Central memory CD8-positive, alpha-beta T cell (primary cell): ENCODE measurements at regions not wholly inside any gene's neighbourhood (a gene's known extent, or its start where the extent isn't known, plus 50 kb on each side); places are given as distances from the start of the nearest gene placed in this dataset.

Experiments used
- ATAC-seq: fragments of 150-1000 bp; cut with Tn5 transposase; replicated peaks from 2 replicates; pipeline ENCODE4 v1.10.0; 2022; ENCODE audit warnings: mild to moderate bottlenecking, moderate FRiP score, moderate number of reproducible peaks; ENCODE audit not compliant: poor library complexity, severe bottlenecking; ENCODE audit errors: extremely low read depth
- DNase-seq, 2 donors: peaks; one replicate each; pipeline ENCODE4 v3.0.0; 2021; ENCODE audit warnings: low spot score in 2 of 2
- H3K27ac Mint-ChIP-seq: one replicate; pipeline ENCODE4 v1.8.0; 2022; ENCODE audit warnings: low read depth, mild to moderate bottlenecking, moderate library complexity, mixed read lengths
- H3K27me3 Mint-ChIP-seq: one replicate; pipeline ENCODE4 v1.8.0; 2022; ENCODE audit warnings: mixed read lengths
- H3K36me3 Mint-ChIP-seq: one replicate; pipeline ENCODE4 v1.8.0; 2022; ENCODE audit warnings: mild to moderate bottlenecking, moderate library complexity, mixed read lengths; ENCODE audit not compliant: insufficient read depth
- H3K4me1 Mint-ChIP-seq: one replicate; pipeline ENCODE4 v1.8.0; 2022; ENCODE audit warnings: mixed read lengths
- H3K4me3 Mint-ChIP-seq: one replicate; pipeline ENCODE4 v1.8.0; 2022; ENCODE audit warnings: mild to moderate bottlenecking, moderate library complexity, mixed read lengths
- H3K9me3 Mint-ChIP-seq: one replicate; pipeline ENCODE4 v1.8.0; 2022; ENCODE audit warnings: mixed read lengths

DNA sequence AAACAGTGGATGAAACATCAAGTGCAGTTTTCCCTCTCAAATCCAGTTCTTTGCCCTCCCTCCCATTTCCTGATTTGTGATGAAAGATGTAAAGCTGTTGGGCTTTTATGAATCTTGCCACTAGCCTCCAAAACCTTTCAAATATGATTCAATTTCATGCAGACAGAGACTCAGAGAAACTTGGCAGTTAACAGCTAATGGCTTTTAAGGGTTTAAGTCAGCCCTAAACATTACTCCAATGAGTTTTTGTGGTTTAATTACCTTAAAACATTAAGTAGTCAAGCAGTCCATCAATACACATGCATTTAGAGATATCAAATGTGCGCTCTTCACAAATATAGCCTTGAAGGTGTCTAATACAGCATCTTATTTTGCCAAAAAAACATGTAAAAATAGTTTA, 1594.0 kb upstream of the GOT2 start:
- H3K4me3 Mint-ChIP-seq: no peak overlapping the region
- no peak overlapping the region for H3K27ac Mint-ChIP-seq
- no peaks in the 10 kb centered on the region for H3K27me3 Mint-ChIP-seq
- H3K4me1 Mint-ChIP-seq: no peaks in the 10 kb centered on the region
- no peaks in the 10 kb centered on the region for H3K36me3 Mint-ChIP-seq
- DNase-seq: no peak
- no peak for ATAC-seq
- H3K9me3 Mint-ChIP-seq: peaks cover 6% of the 10 kb centered on the region

DNA sequence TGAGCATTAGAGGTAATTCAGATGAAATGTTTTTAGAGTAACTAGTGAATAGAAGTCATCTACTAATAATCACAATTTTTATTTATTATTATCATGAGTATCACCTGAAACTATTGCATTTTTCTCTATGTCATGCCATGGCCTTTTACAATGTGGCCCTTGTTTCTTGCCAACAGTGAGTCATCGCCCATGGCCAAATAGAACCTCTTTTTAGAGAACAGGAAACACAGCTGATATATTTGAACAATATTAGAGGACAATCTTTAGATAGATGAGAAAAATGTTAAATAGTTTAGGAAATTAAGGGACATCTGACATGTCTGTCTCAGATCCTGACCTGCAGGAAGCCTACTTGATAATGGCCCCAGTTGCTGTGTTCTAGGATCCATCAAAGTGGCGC, 1584.4 kb upstream of the GOT2 start:
- Mint-ChIP-seq H3K4me1 (no peaks in the 10 kb centered on the region), H3K27ac (no peak overlapping the region), H3K4me3 (no peak overlapping the region), H3K9me3 (peaks cover 30% of the 10 kb centered on the region), H3K36me3 (no peaks in the 10 kb centered on the region), H3K27me3 (no peaks in the 10 kb centered on the region)
- DNase-seq (no peak), ATAC-seq (no peak)

DNA sequence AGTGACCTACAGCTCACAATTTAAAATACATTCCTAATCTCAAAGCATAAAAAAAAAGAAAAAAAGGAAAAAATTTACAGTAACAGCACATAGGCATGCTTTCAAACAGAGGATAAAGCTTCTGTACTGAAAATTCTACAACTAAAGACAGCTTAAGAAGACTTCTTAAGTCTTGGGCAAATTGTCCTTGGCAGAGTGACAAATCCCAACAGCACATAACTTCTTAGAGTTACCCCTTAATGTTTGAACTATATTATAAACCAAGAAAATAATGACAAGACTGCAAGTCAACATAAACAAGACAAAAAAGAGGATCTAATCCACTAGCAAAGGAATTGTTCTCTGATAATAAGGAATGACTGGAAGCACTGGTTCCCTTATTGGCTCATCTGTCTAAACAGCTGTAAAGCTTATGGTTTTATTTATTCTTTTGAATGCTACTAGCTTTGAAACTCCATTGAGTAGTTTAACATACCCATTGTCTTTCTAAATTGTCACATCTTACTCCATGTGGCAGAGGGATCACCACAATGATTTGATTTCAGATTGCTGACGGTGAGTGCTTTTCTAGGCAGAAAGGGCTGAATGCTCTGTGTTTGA, 1576.8 kb upstream of the GOT2 start:
- no peak overlapping the region for H3K27ac Mint-ChIP-seq
- DNase-seq (no peak), ATAC-seq (no peak)
- H3K36me3 Mint-ChIP-seq: peaks cover 2% of the 10 kb centered on the region
- H3K4me3 Mint-ChIP-seq: no peak overlapping the region
- H3K4me1 Mint-ChIP-seq: no peaks in the 10 kb centered on the region
- peaks cover 25% of the 10 kb centered on the region for H3K9me3 Mint-ChIP-seq
- H3K27me3 Mint-ChIP-seq: no peaks in the 10 kb centered on the region

DNA sequence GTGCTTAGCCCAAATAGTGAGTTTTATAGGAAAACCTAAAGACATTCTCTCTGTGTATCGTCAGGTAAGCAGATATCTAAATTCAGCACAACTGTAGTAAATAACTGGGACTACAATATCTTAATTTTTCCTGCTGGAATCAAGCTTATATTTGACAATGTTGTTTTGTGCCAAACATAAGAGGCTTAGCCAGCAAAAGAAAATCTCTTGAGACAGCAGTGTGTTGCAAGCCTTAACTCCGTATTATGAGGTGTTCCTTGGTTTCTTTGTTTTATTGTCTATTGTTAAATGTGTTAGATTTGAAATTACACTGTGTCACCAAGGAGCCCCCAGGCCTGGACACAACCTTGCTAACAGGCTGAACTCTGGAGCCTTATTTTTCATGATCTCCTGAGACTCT, 1570.6 kb upstream of the GOT2 start:
- Mint-ChIP-seq H3K4me3 (no peak overlapping the region), H3K36me3 (peaks cover 2% of the 10 kb centered on the region), H3K27me3 (no peaks in the 10 kb centered on the region), H3K27ac (no peak overlapping the region), H3K9me3 (peaks cover 30% of the 10 kb centered on the region), H3K4me1 (no peaks in the 10 kb centered on the region)
- ATAC-seq (no peak), DNase-seq (no peak)

DNA sequence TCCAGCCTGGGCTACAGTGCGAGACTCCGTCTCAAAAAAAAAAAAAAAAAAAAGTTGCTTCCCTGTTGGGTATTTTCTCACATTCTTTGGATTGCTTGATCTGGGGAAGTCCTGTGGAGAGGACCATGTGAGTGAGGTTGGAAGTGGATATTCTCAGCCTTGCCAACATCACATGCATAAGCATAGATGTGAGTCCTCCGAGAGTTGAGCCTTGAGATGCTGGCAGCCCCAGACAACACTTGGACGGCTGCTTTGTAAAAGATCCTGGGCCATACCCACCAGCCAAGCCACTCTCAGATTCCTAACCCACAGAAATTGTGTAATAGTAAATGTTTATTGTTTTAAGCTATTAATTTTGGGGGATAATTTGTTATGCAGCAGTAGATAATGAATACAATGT, 1570.0 kb upstream of the GOT2 start:
- Mint-ChIP-seq H3K4me3 (no peak overlapping the region), H3K27me3 (no peaks in the 10 kb centered on the region)
- ATAC-seq: no peak

DNA sequence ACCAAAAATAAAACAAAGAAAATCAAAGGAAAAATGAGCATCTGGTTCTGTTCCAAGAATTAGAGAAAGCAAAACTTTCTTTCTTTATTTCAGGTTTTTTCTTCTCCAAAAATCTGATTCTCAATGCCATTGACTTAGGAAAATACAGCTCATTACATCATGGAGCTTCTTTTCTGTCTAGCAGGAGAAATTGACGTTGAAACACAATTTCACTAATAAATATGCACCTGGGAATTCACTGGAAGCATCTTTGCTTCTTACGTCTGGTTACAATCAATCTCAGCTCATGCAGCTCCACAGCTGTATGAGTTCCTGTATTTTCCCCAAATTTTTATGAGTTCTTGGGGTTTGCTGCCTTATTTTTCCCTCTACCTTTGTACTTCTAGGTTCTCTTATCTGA, 1568.6 kb upstream of the GOT2 start:
- ATAC-seq: no peak
- H3K9me3 Mint-ChIP-seq: peaks cover 32% of the 10 kb centered on the region

More for the DNA sequence above, 1570.0 kb upstream of the GOT2 start:
- H3K27ac Mint-ChIP-seq: no peak overlapping the region
- peaks cover 2% of the 10 kb centered on the region for H3K36me3 Mint-ChIP-seq
- DNase-seq: no peak
- no peaks in the 10 kb centered on the region for H3K4me1 Mint-ChIP-seq
- peaks cover 30% of the 10 kb centered on the region for H3K9me3 Mint-ChIP-seq

DNA sequence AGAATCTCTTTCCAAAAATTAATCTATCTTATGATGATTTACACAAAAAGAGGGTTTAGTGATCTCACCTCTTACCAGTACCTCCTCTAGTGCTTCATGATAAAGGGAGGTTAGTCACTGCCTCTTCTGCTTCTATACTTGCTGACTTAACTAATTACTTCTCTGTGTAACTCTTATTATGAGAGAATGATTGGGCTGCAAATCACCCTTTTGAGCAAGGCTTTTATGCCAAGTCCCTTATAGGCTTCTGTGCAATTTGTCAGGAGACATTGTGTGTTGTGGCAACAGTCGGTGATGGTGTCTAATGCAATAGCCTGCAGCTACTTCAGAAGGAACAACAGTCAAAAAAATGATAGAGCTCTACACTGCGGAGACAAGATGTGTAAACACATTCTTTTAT, 1568.1 kb upstream of the GOT2 start:
- ATAC-seq (no peak), DNase-seq (no peak)
- H3K27ac Mint-ChIP-seq: no peak overlapping the region
- H3K4me1 Mint-ChIP-seq: no peaks in the 10 kb centered on the region
- no peak overlapping the region for H3K4me3 Mint-ChIP-seq
- H3K9me3 Mint-ChIP-seq: peaks cover 35% of the 10 kb centered on the region
- H3K36me3 Mint-ChIP-seq: no peaks in the 10 kb centered on the region
- H3K27me3 Mint-ChIP-seq: no peaks in the 10 kb centered on the region

More for the DNA sequence above, 1568.6 kb upstream of the GOT2 start:
- Mint-ChIP-seq H3K27ac (no peak overlapping the region), H3K36me3 (no peaks in the 10 kb centered on the region), H3K4me1 (no peaks in the 10 kb centered on the region), H3K4me3 (no peak overlapping the region), H3K27me3 (no peaks in the 10 kb centered on the region)
- no peak for DNase-seq

DNA sequence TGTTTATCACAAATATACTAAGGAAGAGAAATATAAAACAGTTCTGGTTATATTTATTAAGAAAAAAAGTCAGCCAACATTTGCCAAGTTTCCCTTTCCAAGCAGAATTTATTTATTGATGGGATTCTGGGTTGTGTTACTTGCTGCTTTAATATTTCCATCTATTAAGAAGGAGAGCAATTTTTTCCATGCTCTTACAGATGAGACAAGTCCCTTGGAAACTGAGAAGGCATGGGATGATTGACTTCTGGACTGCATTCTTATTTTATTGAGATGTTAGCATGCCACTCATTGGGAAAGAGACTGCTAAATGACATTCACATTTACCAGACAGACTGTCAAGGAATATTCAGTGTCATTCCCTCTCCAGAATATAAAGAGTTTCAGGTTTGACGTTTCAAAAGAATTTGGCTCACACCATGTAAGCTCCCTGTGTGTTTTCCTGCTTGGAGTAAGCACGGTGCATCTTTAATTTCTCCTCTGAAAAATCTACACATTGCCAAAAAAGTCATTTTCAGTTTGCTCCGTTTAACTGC, 1565.2 kb upstream of the GOT2 start:
- H3K27ac Mint-ChIP-seq: no peak overlapping the region
- H3K4me1 Mint-ChIP-seq: no peaks in the 10 kb centered on the region
- peaks cover 27% of the 10 kb centered on the region for H3K9me3 Mint-ChIP-seq
- ATAC-seq: no peak
- no peak overlapping the region for H3K4me3 Mint-ChIP-seq
- H3K36me3 Mint-ChIP-seq: no peaks in the 10 kb centered on the region
- H3K27me3 Mint-ChIP-seq: no peaks in the 10 kb centered on the region
- no peak for DNase-seq

DNA sequence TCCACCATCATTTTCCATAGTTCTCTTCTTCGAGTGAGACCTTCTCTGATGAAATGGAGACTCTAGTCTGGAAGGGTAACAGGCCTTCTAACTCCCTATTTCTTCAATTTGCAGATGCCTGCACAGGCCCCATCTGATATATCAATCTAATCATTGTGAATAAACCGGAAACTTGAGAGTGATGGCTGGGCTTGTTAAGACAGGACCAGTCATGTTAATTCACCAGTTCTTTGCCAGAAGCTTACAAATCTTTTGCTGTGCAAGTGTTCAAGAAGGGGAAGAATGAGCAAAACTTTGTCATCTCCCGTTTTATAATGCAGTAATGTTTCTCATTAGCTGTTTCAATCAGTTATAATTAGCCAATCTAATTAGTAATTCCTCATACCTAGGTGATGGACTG, 1561.3 kb upstream of the GOT2 start:
- H3K27me3 Mint-ChIP-seq: no peaks in the 10 kb centered on the region
- H3K27ac Mint-ChIP-seq: no peak overlapping the region
- DNase-seq: no peak
- H3K36me3 Mint-ChIP-seq: no peaks in the 10 kb centered on the region
- H3K9me3 Mint-ChIP-seq: peaks cover 15% of the 10 kb centered on the region
- H3K4me1 Mint-ChIP-seq: no peaks in the 10 kb centered on the region
- ATAC-seq: no peak
- no peak overlapping the region for H3K4me3 Mint-ChIP-seq

DNA sequence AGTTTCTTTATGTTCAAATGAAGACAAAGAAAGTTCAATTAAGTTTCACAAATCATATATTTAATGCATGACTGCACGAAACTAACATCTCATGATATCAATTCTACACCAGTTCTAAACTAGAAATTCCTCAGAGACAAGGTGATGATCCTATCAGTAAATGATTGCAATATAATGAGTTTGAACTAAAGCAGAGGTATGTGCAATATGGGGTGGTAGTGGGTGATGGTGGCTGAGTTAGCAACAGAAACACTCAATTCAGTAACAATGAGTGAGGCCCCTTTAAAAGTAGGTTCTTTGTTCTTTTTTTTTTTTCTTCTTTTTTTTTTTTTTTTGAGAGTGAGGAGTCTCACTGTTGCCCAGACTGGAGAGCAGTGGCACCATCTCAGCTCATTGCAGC, 1551.7 kb upstream of the GOT2 start:
- DNase-seq: no peak
- H3K9me3 Mint-ChIP-seq: peaks cover 5% of the 10 kb centered on the region
- H3K27ac Mint-ChIP-seq: no peak overlapping the region
- H3K4me1 Mint-ChIP-seq: no peaks in the 10 kb centered on the region
- no peak for ATAC-seq
- no peaks in the 10 kb centered on the region for H3K36me3 Mint-ChIP-seq
- no peaks in the 10 kb centered on the region for H3K27me3 Mint-ChIP-seq
- H3K4me3 Mint-ChIP-seq: no peak overlapping the region

DNA sequence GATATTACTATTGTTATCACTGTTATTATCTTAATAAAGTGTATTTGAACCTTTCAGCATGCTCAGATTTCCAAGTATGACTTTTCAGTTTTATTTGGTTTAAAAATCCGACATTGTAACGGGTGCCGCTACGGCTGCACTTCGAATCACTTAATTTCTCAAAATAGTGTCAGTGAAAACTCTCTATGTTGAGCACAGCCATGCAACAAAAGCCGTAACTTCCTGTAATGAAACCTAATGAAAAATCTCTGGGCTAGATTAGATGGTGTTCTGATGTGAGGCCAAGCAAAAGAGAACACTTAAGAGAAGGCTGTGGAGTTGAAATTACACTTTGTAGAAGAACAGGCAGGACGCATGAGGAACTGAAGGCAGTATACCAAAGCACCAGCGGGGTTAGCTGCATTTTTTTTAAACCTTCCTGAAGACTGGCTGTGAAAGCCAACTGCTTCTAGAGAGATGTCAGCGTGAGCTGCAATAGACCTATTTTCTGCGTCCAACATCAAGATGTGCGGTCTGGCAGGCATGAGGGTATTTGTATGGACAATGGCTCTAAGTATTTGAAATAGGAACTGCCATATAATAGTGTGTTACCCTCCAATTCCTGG, 1545.0 kb upstream of the GOT2 start:
- DNase-seq (no peak), ATAC-seq (no peak)
- H3K36me3 Mint-ChIP-seq: no peaks in the 10 kb centered on the region
- H3K27ac Mint-ChIP-seq: no peak overlapping the region
- no peaks in the 10 kb centered on the region for H3K4me1 Mint-ChIP-seq
- H3K27me3 Mint-ChIP-seq: no peaks in the 10 kb centered on the region
- H3K4me3 Mint-ChIP-seq: no peak overlapping the region
- H3K9me3 Mint-ChIP-seq: peaks cover 6% of the 10 kb centered on the region

DNA sequence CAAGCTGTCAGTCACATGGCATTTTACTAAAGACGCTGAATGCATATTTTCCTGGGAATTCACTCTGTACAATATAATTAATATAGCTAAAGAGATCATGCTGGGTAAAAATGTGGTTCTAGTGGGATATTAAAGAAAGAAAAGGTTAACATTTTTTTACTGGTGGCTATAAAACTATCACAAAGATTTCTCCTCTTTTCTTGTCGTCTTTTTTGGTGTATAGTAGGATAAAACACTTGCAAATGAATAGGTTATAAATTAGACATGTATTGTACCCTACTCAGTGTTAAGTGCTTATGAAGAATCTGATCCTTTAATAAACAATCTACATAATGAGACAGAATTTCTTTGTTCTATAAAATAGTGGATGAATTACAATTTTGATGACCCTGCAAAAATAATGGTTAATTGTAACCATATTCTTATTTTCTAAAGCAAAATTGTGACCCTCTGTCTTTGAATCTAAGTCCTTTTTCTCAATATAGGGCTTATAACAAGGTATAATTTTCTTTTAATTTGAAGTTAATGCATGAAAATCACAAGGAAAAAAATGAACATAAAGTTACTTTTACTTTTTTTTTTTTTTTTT, 1540.4 kb upstream of the GOT2 start:
- Mint-ChIP-seq H3K9me3 (peaks cover 22% of the 10 kb centered on the region), H3K4me1 (no peaks in the 10 kb centered on the region), H3K4me3 (no peak overlapping the region), H3K36me3 (no peaks in the 10 kb centered on the region), H3K27me3 (no peaks in the 10 kb centered on the region), H3K27ac (no peak overlapping the region)
- ATAC-seq (no peak), DNase-seq (no peak)

DNA sequence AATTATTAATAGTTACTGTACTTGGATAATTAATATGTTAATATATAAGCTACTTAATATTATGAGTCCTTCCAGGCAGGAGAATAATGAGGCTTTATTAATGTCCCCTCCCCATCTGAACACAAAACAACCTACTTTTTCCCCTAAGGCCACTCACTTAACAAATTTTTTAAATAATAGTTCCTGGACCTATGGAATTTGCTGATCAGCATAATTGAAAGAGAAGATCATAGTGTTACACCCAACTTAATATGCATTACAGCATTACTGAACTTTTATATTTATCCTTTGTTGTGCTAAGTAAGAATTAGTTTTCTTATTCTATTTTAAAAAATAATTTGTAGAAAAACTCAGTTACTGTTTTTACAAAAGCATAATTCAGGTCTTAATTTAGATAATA, 1537.7 kb upstream of the GOT2 start:
- Mint-ChIP-seq H3K4me3 (no peak overlapping the region), H3K27ac (no peak overlapping the region)

More for the DNA sequence above, 1537.7 kb upstream of the GOT2 start:
- peaks cover 17% of the 10 kb centered on the region for H3K9me3 Mint-ChIP-seq
- no peaks in the 10 kb centered on the region for H3K36me3 Mint-ChIP-seq
- no peak for DNase-seq
- no peak for ATAC-seq
- H3K4me1 Mint-ChIP-seq: no peaks in the 10 kb centered on the region
- H3K27me3 Mint-ChIP-seq: no peaks in the 10 kb centered on the region
